ENCODE measurements at regions not wholly inside any gene's neighbourhood (a gene's known extent, or its start where the extent isn't known, plus 50 kb on each side); places are given as distances from the start of the nearest gene placed in this dataset.

DNA sequence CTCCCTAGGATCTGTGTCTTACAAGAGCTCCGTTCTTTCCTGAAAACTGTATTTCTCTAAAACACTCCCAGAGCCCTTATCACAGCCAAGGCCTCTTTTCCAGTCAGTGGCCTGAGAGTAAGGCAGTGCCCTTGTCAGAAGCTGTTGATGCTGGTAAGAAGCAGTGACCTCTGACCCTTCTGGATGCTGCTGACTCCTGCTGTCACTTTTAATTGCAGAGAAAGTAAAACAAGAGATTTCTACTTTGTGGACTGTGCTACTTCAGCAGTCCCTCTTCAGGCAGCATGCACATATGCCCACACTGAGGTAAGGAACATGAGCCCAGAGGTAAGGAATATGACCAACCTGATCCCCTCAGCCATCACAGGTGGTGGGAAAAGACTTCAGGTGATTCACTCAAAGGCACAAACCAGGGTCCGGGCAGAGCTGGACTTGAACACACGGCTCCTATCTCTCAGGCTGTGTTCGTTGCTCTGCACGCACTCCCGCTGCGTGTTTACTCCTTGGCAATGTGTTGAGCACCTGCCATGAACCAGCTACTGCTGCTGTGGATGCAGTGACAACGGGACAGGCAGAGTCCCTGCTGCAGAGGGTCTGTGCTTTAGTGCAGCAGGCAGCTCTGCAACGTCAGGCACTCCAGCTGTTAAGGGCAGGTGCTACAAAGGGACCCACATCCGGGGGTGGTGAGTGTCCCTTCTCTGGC, 201.9 kb upstream of the CST7 start:
- no peaks in the 10 kb centered on the region for H3K4me1 ChIP-seq
- no peaks in the 10 kb centered on the region for H3K27me3 ChIP-seq
- H3K9me3 ChIP-seq = no peaks in the 10 kb centered on the region
- intact Hi-C loops (cut with DNase I) = no loop called here
- DNase-seq = no peak
- H3K36me3 ChIP-seq = no peaks in the 10 kb centered on the region
- no peak overlapping the region for H3K27ac ChIP-seq
- no peak overlapping the region for H3K9ac ChIP-seq (ENCODE audit: low read depth in 2 of 2, low read length in 2 of 2)
- TF ChIP-seq, protein P1, sequence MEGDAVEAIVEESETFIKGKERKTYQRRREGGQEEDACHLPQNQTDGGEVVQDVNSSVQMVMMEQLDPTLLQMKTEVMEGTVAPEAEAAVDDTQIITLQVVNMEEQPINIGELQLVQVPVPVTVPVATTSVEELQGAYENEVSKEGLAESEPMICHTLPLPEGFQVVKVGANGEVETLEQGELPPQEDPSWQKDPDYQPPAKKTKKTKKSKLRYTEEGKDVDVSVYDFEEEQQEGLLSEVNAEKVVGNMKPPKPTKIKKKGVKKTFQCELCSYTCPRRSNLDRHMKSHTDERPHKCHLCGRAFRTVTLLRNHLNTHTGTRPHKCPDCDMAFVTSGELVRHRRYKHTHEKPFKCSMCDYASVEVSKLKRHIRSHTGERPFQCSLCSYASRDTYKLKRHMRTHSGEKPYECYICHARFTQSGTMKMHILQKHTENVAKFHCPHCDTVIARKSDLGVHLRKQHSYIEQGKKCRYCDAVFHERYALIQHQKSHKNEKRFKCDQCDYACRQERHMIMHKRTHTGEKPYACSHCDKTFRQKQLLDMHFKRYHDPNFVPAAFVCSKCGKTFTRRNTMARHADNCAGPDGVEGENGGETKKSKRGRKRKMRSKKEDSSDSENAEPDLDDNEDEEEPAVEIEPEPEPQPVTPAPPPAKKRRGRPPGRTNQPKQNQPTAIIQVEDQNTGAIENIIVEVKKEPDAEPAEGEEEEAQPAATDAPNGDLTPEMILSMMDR (IDR thresholded peaks at IDR 0.05) = no peak
- no peak overlapping the region for H3K4me3 ChIP-seq

DNA sequence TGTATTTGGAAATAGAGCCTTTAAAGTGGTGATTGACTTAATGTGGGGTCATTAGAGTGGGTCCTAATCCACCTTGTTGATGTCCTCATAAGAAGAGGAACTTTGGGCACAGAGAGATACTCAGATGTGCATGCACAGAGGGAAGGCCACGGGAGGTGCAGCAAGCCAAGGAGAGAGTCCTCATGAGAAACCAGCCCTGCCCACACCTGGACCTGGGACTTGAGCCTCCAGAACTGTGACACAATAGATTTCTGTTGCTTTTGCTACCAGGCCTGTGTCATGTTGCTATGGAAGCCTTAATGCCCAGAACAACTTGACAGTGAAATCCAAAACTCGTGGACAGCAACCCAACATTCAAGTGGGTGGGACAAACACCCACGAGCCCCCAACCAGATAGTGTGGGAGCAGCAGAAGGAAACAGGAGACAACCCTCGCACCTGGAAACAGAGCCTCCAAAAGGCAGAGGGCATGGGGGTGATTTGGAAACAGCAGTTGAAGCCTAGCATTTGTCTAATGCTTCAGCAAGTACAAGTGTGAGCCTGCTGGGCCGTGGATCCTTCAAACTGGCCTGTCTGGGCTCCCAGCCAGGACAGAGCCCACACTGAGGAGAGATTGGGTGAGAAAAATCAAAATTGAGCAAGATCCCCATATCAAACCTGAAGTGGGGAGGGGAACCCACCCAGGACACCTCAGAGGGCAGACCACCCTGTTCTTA, 201.0 kb upstream of the CST7 start:
- TF ChIP-seq, protein P1 (IDR thresholded peaks at IDR 0.05) = no peak
- Histone ChIP-seq H3K27me3 (no peaks in the 10 kb centered on the region), H3K4me1 (no peaks in the 10 kb centered on the region), H3K4me3 (no peak overlapping the region), H3K9ac (ENCODE audit: low read depth in 2 of 2, low read length in 2 of 2) (no peak overlapping the region), H3K9me3 (no peaks in the 10 kb centered on the region), H3K27ac (no peak overlapping the region), H3K36me3 (no peaks in the 10 kb centered on the region)
- intact Hi-C loops (cut with DNase I) = no loop called here
- no peak for DNase-seq

DNA sequence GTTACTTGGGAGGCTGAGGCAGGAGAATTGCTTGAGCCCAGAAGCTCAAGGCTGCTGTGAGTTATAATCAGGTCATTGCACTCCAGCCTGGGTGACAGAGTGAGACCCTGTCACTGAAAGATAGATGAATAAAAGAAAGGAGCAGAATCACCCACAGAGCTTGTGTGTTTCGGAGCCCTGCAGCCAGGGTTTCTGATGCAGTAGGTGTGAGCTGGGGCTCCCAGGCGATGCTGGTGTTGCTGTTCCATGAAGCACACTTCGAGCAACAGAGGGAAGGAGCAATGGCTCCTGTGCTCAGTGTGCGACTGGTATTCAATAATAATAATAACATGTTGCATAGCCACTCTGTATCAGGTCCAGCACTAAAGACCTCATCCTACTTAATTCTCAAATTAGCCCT, 197.5 kb upstream of the CST7 start:
- no peak overlapping the region for H3K4me3 ChIP-seq
- H3K4me1 ChIP-seq = no peaks in the 10 kb centered on the region
- no peaks in the 10 kb centered on the region for H3K36me3 ChIP-seq
- TF ChIP-seq, protein P1 (IDR thresholded peaks at IDR 0.05) = no peak
- H3K27me3 ChIP-seq = no peaks in the 10 kb centered on the region
- no peak overlapping the region for H3K27ac ChIP-seq
- no peak overlapping the region for H3K9ac ChIP-seq (ENCODE audit: low read depth in 2 of 2, low read length in 2 of 2)
- intact Hi-C loops (cut with DNase I) = no loop called here
- DNase-seq = no peak
- no peaks in the 10 kb centered on the region for H3K9me3 ChIP-seq

DNA sequence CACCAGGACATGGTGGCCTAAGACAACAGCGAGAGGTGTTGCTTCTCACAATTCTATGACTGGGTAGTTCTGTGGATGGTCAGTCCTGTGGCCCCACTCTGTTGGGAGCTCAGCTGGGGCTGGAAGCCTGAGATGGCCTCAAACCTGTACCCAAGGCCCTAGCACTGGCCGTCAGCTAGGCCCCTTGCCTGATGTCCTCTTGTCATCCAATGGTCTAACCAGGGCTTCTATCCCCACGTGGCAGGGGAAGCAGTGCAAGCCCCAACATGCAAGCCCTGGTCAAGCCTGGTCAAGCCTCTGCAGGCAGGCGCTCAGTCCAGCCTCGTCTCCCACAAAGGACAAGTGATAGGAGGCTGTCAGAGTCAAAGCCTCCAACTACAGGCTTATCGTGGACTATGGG, 196.5 kb upstream of the CST7 start:
- no peaks in the 10 kb centered on the region for H3K9me3 ChIP-seq
- peak; percentile 3 for DNase-seq
- H3K27ac ChIP-seq = no peak overlapping the region
- H3K36me3 ChIP-seq = no peaks in the 10 kb centered on the region
- no peak overlapping the region for H3K4me3 ChIP-seq
- no peaks in the 10 kb centered on the region for H3K27me3 ChIP-seq
- TF ChIP-seq, protein P1 (IDR thresholded peaks at IDR 0.05) = no peak
- intact Hi-C loops (cut with DNase I) = no loop called here
- H3K9ac ChIP-seq (ENCODE audit: low read depth in 2 of 2, low read length in 2 of 2) = no peak overlapping the region
- no peaks in the 10 kb centered on the region for H3K4me1 ChIP-seq

DNA sequence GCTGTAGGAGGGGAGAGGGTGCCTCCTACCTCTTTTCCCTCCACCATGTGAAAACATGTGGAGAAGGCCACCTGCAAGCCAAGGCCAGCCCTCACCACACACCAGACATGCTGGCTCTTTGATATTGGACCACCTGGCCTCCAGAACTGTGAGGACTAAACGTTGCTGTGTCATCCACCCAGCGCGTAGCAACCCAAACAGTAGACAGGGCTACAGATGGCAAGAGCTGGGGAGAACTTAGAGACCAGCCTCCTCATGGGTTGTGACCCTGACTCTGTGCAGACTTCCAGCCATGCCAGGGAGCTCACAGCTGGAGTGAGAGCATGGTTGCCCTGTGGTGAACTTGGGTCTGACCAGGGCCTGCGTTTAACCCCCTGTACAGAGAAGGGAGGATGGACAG, 195.9 kb upstream of the CST7 start:
- no peaks in the 10 kb centered on the region for H3K27me3 ChIP-seq
- TF ChIP-seq, protein P1 (IDR thresholded peaks at IDR 0.05) = no peak
- intact Hi-C loops (cut with DNase I) = no loop called here
- no peaks in the 10 kb centered on the region for H3K4me1 ChIP-seq
- no peaks in the 10 kb centered on the region for H3K36me3 ChIP-seq
- no peak overlapping the region for H3K9ac ChIP-seq (ENCODE audit: low read depth in 2 of 2, low read length in 2 of 2)
- H3K4me3 ChIP-seq = no peak overlapping the region
- no peak overlapping the region for H3K27ac ChIP-seq
- no peaks in the 10 kb centered on the region for H3K9me3 ChIP-seq
- peak; percentile 6 for DNase-seq
